ENCODE measurements at regions not wholly inside any gene's neighbourhood (a gene's known extent, or its start where the extent isn't known, plus 50 kb on each side); places are given as distances from the start of the nearest gene placed in this dataset.

- TF ChIP-seq CTCF (IDR thresholded peaks at IDR 0.05; ENCODE audit: low read length) (no peak), EZH2 (optimal IDR thresholded peaks at IDR 0.05; ENCODE audit: low read depth, low read length) (no peak)
Measured at GRCh38 chr4:116577321-116577720, 508.1 kb downstream of the TRAM1L1 start.

Measured in MM.1S (cell line).